ENCODE measurements at regions not wholly inside any gene's neighbourhood (a gene's known extent, or its start where the extent isn't known, plus 50 kb on each side); places are given as distances from the start of the nearest gene placed in this dataset.

- Histone ChIP-seq H3K9me3 (replicated peaks; ENCODE audit: control insufficient read depth, low read depth, low read length) (no peaks in the 10 kb centered on the region), H3K4me1 (ENCODE audit: control insufficient read depth, insufficient read depth, low read length) (peaks cover 7% of the 10 kb centered on the region), H3K36me3 (ENCODE audit: control insufficient read depth, insufficient read depth, low read length) (no peaks in the 10 kb centered on the region), H3K27ac (ENCODE audit: low read length) (no peak overlapping the region), H3K27me3 (ENCODE audit: control insufficient read depth, insufficient read depth, low read length) (no peaks in the 10 kb centered on the region), H3K4me3 (ENCODE audit: low read length) (no peak overlapping the region)
- no peak for DNase-seq
- WGBS (ENCODE audit: insufficient coverage), result 86% methylated on average over 2 of the region's 5 CpGs
These were observed 87.1 kb upstream of the HAND1 start for GRCh38 chr5:154565123-154565522.

- WGBS (ENCODE audit: insufficient coverage), result 43% methylated on average over 2 of the region's 4 CpGs
These were observed 84.3 kb upstream of the HAND1 start for GRCh38 chr5:154562244-154562880.

GRCh38 chr5:154559398-154560276 is 81.6 kb upstream of the HAND1 start:
- WGBS (ENCODE audit: insufficient coverage), result 83% methylated on average over 4 of the region's 6 CpGs
- no peaks in the 10 kb centered on the region for H3K9me3 ChIP-seq (replicated peaks; ENCODE audit: control insufficient read depth, low read depth, low read length)
- peaks cover 5% of the 10 kb centered on the region for H3K4me1 ChIP-seq (ENCODE audit: control insufficient read depth, insufficient read depth, low read length)
- H3K27me3 ChIP-seq (ENCODE audit: control insufficient read depth, insufficient read depth, low read length), result no peaks in the 10 kb centered on the region
- DNase-seq, result no peak
- H3K4me3 ChIP-seq (ENCODE audit: low read length), result no peak overlapping the region
- H3K36me3 ChIP-seq (ENCODE audit: control insufficient read depth, insufficient read depth, low read length), result no peaks in the 10 kb centered on the region
- H3K27ac ChIP-seq (ENCODE audit: low read length), result no peak overlapping the region

More at GRCh38 chr5:154562244-154562880, 84.3 kb upstream of the HAND1 start:
- Histone ChIP-seq H3K27me3 (ENCODE audit: control insufficient read depth, insufficient read depth, low read length) (no peaks in the 10 kb centered on the region), H3K27ac (ENCODE audit: low read length) (no peak overlapping the region), H3K4me3 (ENCODE audit: low read length) (no peak overlapping the region), H3K36me3 (ENCODE audit: control insufficient read depth, insufficient read depth, low read length) (no peaks in the 10 kb centered on the region), H3K9me3 (replicated peaks; ENCODE audit: control insufficient read depth, low read depth, low read length) (no peaks in the 10 kb centered on the region), H3K4me1 (ENCODE audit: control insufficient read depth, insufficient read depth, low read length) (peaks cover 7% of the 10 kb centered on the region)
- DNase-seq, result peak; percentile 79

- Histone ChIP-seq H3K27me3 (ENCODE audit: control insufficient read depth, insufficient read depth, low read length) (no peaks in the 10 kb centered on the region), H3K9me3 (replicated peaks; ENCODE audit: control insufficient read depth, low read depth, low read length) (peaks cover 7% of the 10 kb centered on the region), H3K27ac (ENCODE audit: low read length) (no peak overlapping the region), H3K4me3 (ENCODE audit: low read length) (no peak overlapping the region), H3K36me3 (ENCODE audit: control insufficient read depth, insufficient read depth, low read length) (no peaks in the 10 kb centered on the region), H3K4me1 (ENCODE audit: control insufficient read depth, insufficient read depth, low read length) (peaks cover 3% of the 10 kb centered on the region)
- no peak for DNase-seq
- no CpG with 5 or more reads among the region's 1 CpG for WGBS (ENCODE audit: insufficient coverage)
These were observed 79.5 kb upstream of the HAND1 start for GRCh38 chr5:154557548-154557947.

GRCh38 chr5:154547551-154547950 is 69.5 kb upstream of the HAND1 start:
- Histone ChIP-seq H3K27me3 (ENCODE audit: control insufficient read depth, insufficient read depth, low read length) (peaks cover 8% of the 10 kb centered on the region), H3K9me3 (replicated peaks; ENCODE audit: control insufficient read depth, low read depth, low read length) (no peaks in the 10 kb centered on the region), H3K4me1 (ENCODE audit: control insufficient read depth, insufficient read depth, low read length) (no peaks in the 10 kb centered on the region), H3K27ac (ENCODE audit: low read length) (no peak overlapping the region), H3K4me3 (ENCODE audit: low read length) (no peak overlapping the region), H3K36me3 (ENCODE audit: control insufficient read depth, insufficient read depth, low read length) (no peaks in the 10 kb centered on the region)
- no CpG with 5 or more reads among the region's 1 CpG for WGBS (ENCODE audit: insufficient coverage)
- DNase-seq, result no peak

GRCh38 chr5:154546719-154547118 is 68.7 kb upstream of the HAND1 start:
- no peak overlapping the region for H3K27ac ChIP-seq (ENCODE audit: low read length)
- no peak overlapping the region for H3K4me3 ChIP-seq (ENCODE audit: low read length)
- H3K4me1 ChIP-seq (ENCODE audit: control insufficient read depth, insufficient read depth, low read length), result no peaks in the 10 kb centered on the region
- H3K9me3 ChIP-seq (replicated peaks; ENCODE audit: control insufficient read depth, low read depth, low read length), result no peaks in the 10 kb centered on the region
- peaks cover 11% of the 10 kb centered on the region for H3K27me3 ChIP-seq (ENCODE audit: control insufficient read depth, insufficient read depth, low read length)
- no peaks in the 10 kb centered on the region for H3K36me3 ChIP-seq (ENCODE audit: control insufficient read depth, insufficient read depth, low read length)
- WGBS (ENCODE audit: insufficient coverage), result no CpG with 5 or more reads among the region's 5 CpGs
- no peak for DNase-seq

GRCh38 chr5:154544646-154545045 is 66.6 kb upstream of the HAND1 start:
- Histone ChIP-seq H3K4me3 (ENCODE audit: low read length) (no peak overlapping the region), H3K36me3 (ENCODE audit: control insufficient read depth, insufficient read depth, low read length) (no peaks in the 10 kb centered on the region), H3K4me1 (ENCODE audit: control insufficient read depth, insufficient read depth, low read length) (no peaks in the 10 kb centered on the region), H3K27ac (ENCODE audit: low read length) (no peak overlapping the region), H3K9me3 (replicated peaks; ENCODE audit: control insufficient read depth, low read depth, low read length) (no peaks in the 10 kb centered on the region), H3K27me3 (ENCODE audit: control insufficient read depth, insufficient read depth, low read length) (peaks cover 15% of the 10 kb centered on the region)
- WGBS (ENCODE audit: insufficient coverage), result no CpG with 5 or more reads among the region's 3 CpGs
- no peak for DNase-seq

GRCh38 chr5:154543380-154543779 is 65.4 kb upstream of the HAND1 start:
- Histone ChIP-seq H3K36me3 (ENCODE audit: control insufficient read depth, insufficient read depth, low read length) (no peaks in the 10 kb centered on the region), H3K27me3 (ENCODE audit: control insufficient read depth, insufficient read depth, low read length) (peaks cover 15% of the 10 kb centered on the region), H3K4me3 (ENCODE audit: low read length) (no peak overlapping the region), H3K4me1 (ENCODE audit: control insufficient read depth, insufficient read depth, low read length) (no peaks in the 10 kb centered on the region), H3K27ac (ENCODE audit: low read length) (no peak overlapping the region), H3K9me3 (replicated peaks; ENCODE audit: control insufficient read depth, low read depth, low read length) (no peaks in the 10 kb centered on the region)
- 83% methylated on average over 3 of the region's 5 CpGs for WGBS (ENCODE audit: insufficient coverage)
- DNase-seq, result no peak

- DNase-seq, result no peak
- Histone ChIP-seq H3K27ac (ENCODE audit: low read length) (no peak overlapping the region), H3K4me1 (ENCODE audit: control insufficient read depth, insufficient read depth, low read length) (no peaks in the 10 kb centered on the region), H3K9me3 (replicated peaks; ENCODE audit: control insufficient read depth, low read depth, low read length) (no peaks in the 10 kb centered on the region), H3K4me3 (ENCODE audit: low read length) (no peak overlapping the region), H3K27me3 (ENCODE audit: control insufficient read depth, insufficient read depth, low read length) (peaks cover 15% of the 10 kb centered on the region), H3K36me3 (ENCODE audit: control insufficient read depth, insufficient read depth, low read length) (no peaks in the 10 kb centered on the region)
- 80% methylated on average over 1 of the region's 5 CpGs for WGBS (ENCODE audit: insufficient coverage)
These were observed 64.6 kb upstream of the HAND1 start for GRCh38 chr5:154542581-154542980.

GRCh38 chr5:154542000-154542399 is 64.0 kb upstream of the HAND1 start:
- no peak overlapping the region for H3K27ac ChIP-seq (ENCODE audit: low read length)

More at GRCh38 chr5:154542000-154542399, 64.0 kb upstream of the HAND1 start:
- DNase-seq, result no peak
- 68% methylated on average over 5 of the region's 6 CpGs for WGBS (ENCODE audit: insufficient coverage)
- Histone ChIP-seq H3K4me3 (ENCODE audit: low read length) (no peak overlapping the region), H3K27me3 (ENCODE audit: control insufficient read depth, insufficient read depth, low read length) (peaks cover 15% of the 10 kb centered on the region), H3K36me3 (ENCODE audit: control insufficient read depth, insufficient read depth, low read length) (no peaks in the 10 kb centered on the region), H3K4me1 (ENCODE audit: control insufficient read depth, insufficient read depth, low read length) (no peaks in the 10 kb centered on the region), H3K9me3 (replicated peaks; ENCODE audit: control insufficient read depth, low read depth, low read length) (no peaks in the 10 kb centered on the region)

Data from muscle of leg (tissue), 3 donors.